Keratinocyte (primary cell): ENCODE measurements at regions not wholly inside any gene's neighbourhood (a gene's known extent, or its start where the extent isn't known, plus 50 kb on each side); places are given as distances from the start of the nearest gene placed in this dataset.

Source experiments
- EZH2 ChIP-seq: IDR thresholded peaks from one replicate; pipeline ENCODE4 v1.6.1; 2012; ENCODE audit warnings: inconsistent platforms, mild to moderate bottlenecking, low read length, moderate library complexity
- TF ChIP-seq, protein P1 (sequence below), 3 experiments: IDR thresholded peaks in 1 of 3; conservative IDR thresholded peaks in 1 of 3; optimal IDR thresholded peaks in 1 of 3; 2 replicates in 2 of 3; 3 replicates in 1 of 3; pipeline versions ENCODE3 to v1.5.1; 2011; ENCODE audit warnings: low read length in 3 of 3, mild to moderate bottlenecking in 3 of 3, moderate library complexity in 2 of 3, control low read depth in 1 of 3, inconsistent platforms in 1 of 3; ENCODE audit not compliant: insufficient read depth in 2 of 3; ENCODE audit errors: extremely low read depth in 1 of 3

DNA sequence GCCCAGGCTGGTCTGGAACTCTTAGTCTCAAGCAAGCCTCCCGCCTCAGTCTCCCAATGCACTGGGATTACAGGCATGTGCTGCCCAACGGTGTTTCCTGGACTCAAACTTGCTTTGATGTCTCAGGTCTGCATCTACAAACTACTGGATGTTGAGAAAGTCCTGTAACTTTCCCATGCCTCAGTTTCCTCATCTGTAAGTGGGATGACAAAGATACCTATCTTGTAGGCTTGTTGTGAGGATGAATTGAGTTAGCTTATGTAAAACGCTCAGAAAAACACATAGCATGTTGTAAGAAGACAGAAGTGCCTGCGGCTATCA is 63.6 kb upstream of the NUDT4 start:
- TF ChIP-seq, protein P1, sequence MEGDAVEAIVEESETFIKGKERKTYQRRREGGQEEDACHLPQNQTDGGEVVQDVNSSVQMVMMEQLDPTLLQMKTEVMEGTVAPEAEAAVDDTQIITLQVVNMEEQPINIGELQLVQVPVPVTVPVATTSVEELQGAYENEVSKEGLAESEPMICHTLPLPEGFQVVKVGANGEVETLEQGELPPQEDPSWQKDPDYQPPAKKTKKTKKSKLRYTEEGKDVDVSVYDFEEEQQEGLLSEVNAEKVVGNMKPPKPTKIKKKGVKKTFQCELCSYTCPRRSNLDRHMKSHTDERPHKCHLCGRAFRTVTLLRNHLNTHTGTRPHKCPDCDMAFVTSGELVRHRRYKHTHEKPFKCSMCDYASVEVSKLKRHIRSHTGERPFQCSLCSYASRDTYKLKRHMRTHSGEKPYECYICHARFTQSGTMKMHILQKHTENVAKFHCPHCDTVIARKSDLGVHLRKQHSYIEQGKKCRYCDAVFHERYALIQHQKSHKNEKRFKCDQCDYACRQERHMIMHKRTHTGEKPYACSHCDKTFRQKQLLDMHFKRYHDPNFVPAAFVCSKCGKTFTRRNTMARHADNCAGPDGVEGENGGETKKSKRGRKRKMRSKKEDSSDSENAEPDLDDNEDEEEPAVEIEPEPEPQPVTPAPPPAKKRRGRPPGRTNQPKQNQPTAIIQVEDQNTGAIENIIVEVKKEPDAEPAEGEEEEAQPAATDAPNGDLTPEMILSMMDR (optimal IDR thresholded peaks at IDR 0.05 in 1 of 3, IDR thresholded peaks at IDR 0.05 in 1 of 3, conservative IDR thresholded peaks at IDR 0.05 in 1 of 3; ENCODE audit: extremely low read depth in 1 of 3, insufficient read depth in 2 of 3, low read length in 3 of 3), result no peak
- no peak for TF ChIP-seq EZH2
